Adrenal gland (tissue), 9 donors: ENCODE measurements at regions not wholly inside any gene's neighbourhood (a gene's known extent, or its start where the extent isn't known, plus 50 kb on each side); places are given as distances from the start of the nearest gene placed in this dataset.
A peak's percentile ranks its signal among the peaks of the same experiment; 100 is the strongest.

Source experiments
- DNase-seq, 7 donors: peaks; one replicate each; pipeline ENCODE4 v3.0.0-alpha.2; 2019 to 2020
- H3K27ac ChIP-seq, 5 donors: fragments of 200-600 bp; sonication (generic) in 4 of 5; 1 replicate in 3 of 5; 2 replicates in 2 of 5; pipeline versions ENCODE4 v1.5.1 to v1.8.0; 2016 to 2020; ENCODE audit warnings: mild to moderate bottlenecking in 1 of 5
- H3K27me3 ChIP-seq: fragments of 200-600 bp; 2 replicates; pipeline ENCODE4 v1.8.0; 2021
- H3K36me3 ChIP-seq, 2 donors: fragments of 200-600 bp; replicated peaks in 1 of 2; 1 replicate in 1 of 2; 2 replicates in 1 of 2; pipeline versions ENCODE4 v1.5.1 to v1.8.0; 2018 to 2022
- H3K4me1 ChIP-seq, 2 donors: fragments of 200-600 bp; replicated peaks in 1 of 2; 1 replicate in 1 of 2; 2 replicates in 1 of 2; pipeline versions ENCODE4 v1.5.1 to v1.8.0; 2018 to 2021
- H3K4me3 ChIP-seq, 4 donors: fragments of 200-600 bp; sonication (generic) in 3 of 4; one replicate each; pipeline ENCODE4 v1.5.1; 2016 to 2018
- H3K9me3 ChIP-seq, 3 donors: fragments of 200-600 bp; sonication (generic) in 1 of 3; replicated peaks in 1 of 3; 1 replicate in 2 of 3; 2 replicates in 1 of 3; pipeline versions ENCODE4 v1.5.1 to v1.8.0; 2016 to 2021
- CTCF ChIP-seq, 6 experiments: fragments of 450-650 bp in 4 of 6; fragments of 200-600 bp in 2 of 6; sonication (generic) in 1 of 6; IDR thresholded peaks; 1 replicate in 5 of 6; 2 replicates in 1 of 6; pipeline versions ENCODE4 v1.5.1 to v1.8.0; 2016 to 2021; ENCODE audit warnings: antibody characterized with exemption in 6 of 6, mild to moderate bottlenecking in 2 of 6, moderate library complexity in 1 of 6
- POLR2A ChIP-seq, 2 donors: fragments of 450-650 bp; IDR thresholded peaks; one replicate each; pipeline ENCODE4 v1.6.1; 2017; ENCODE audit warnings: antibody characterized with exemption in 2 of 2, mild to moderate bottlenecking in 2 of 2, moderate library complexity in 1 of 2
- WGBS, 4 donors: extraction: QIAGEN DNeasy Blood & Tissue Kit in 2 of 4; methylation state at CpG; one replicate each; pipeline versions ENCODE4 v1.1.5 to v1.1.7; 2013 to 2017; 5-methylcytosine and 5-hydroxymethylcytosine counted together
- intact Hi-C, 2 donors: fragments of 100-400 bp; cut with DNase I; formaldehyde crosslinking; loops; one replicate each; pipeline versions ENCODE4 v1.14.1 to v1.15.0; 2022 to 2023
- donor health status: healthy with polysubstance abuse.
- donor health status: Bipolar disorder and iron deficiency.
- donor health status: DM: yes; HTN: yes; CAD: no.
- donor health status: DM: no; HTN: no; CAD: no.
- donor health status: DM: no; HTN: no; CAD: no.

GRCh38 chr16:86024210-86024609, 125.2 kb downstream of the IRF8 start:
- Histone ChIP-seq H3K4me3 (no peak overlapping the region), H3K27me3 (no peaks in the 10 kb centered on the region), H3K36me3 (no peaks in the 10 kb centered on the region), H3K27ac (no peak overlapping the region), H3K4me1 (peaks cover 0 to 3% of the 10 kb centered on the region in 2 donors), H3K9me3 (peaks cover 0 to 12% (median 0%) of the 10 kb centered on the region in 3 donors)
- DNase-seq = no peak
- intact Hi-C loops = no loop called here
- TF ChIP-seq POLR2A (IDR thresholded peaks at IDR 0.05) (no peak), CTCF (IDR thresholded peaks at IDR 0.05) (no peak)

GRCh38 chr16:86025706-86026105, 126.7 kb downstream of the IRF8 start:
- H3K27ac ChIP-seq = no peak overlapping the region
- intact Hi-C loops = no loop called here
- peaks cover 0 to 12% (median 0%) of the 10 kb centered on the region in 3 donors for H3K9me3 ChIP-seq
- H3K4me1 ChIP-seq = peaks cover 0 to 3% of the 10 kb centered on the region in 2 donors
- no peaks in the 10 kb centered on the region for H3K36me3 ChIP-seq
- 38 to 63% (median 60%) methylated on average over 1 to 3 of the region's 3 CpGs for WGBS, 4 donors
- no peak overlapping the region for H3K4me3 ChIP-seq
- peak in 1 of 7 donors; percentile 1 for DNase-seq
- H3K27me3 ChIP-seq = no peaks in the 10 kb centered on the region
- TF ChIP-seq CTCF (IDR thresholded peaks at IDR 0.05) = no peak
- TF ChIP-seq POLR2A (IDR thresholded peaks at IDR 0.05) = no peak

GRCh38 chr16:86026171-86026910, 127.4 kb downstream of the IRF8 start:
- intact Hi-C loops = no loop called here
- Histone ChIP-seq H3K27ac (no peak overlapping the region), H3K4me1 (peaks cover 0 to 3% of the 10 kb centered on the region in 2 donors), H3K36me3 (no peaks in the 10 kb centered on the region), H3K9me3 (peaks cover 0 to 12% (median 0%) of the 10 kb centered on the region in 3 donors), H3K27me3 (no peaks in the 10 kb centered on the region), H3K4me3 (no peak overlapping the region)
- peak in 1 of 7 donors; percentile 9 for DNase-seq
- 64 to 81% (median 75%) methylated on average over 11 to 15 of the region's 15 CpGs for WGBS, 4 donors
- TF ChIP-seq POLR2A (IDR thresholded peaks at IDR 0.05) (no peak), CTCF (IDR thresholded peaks at IDR 0.05) (no peak)

- TF ChIP-seq CTCF (IDR thresholded peaks at IDR 0.05) (no peak), POLR2A (IDR thresholded peaks at IDR 0.05) (no peak)
- intact Hi-C loops = no loop called here
- 58 to 72% (median 70%) methylated on average over 4 to 7 of the region's 7 CpGs for WGBS, 4 donors
- Histone ChIP-seq H3K36me3 (no peaks in the 10 kb centered on the region), H3K27me3 (no peaks in the 10 kb centered on the region), H3K4me1 (peaks cover 0 to 3% of the 10 kb centered on the region in 2 donors), H3K27ac (no peak overlapping the region), H3K4me3 (no peak overlapping the region), H3K9me3 (peaks cover 0 to 12% (median 0%) of the 10 kb centered on the region in 3 donors)
- no peak for DNase-seq
Observed at GRCh38 chr16:86026916-86027315, 128.0 kb downstream of the IRF8 start.
